Pons (tissue), 1 donor: ENCODE measurements at regions not wholly inside any gene's neighbourhood (a gene's known extent, or its start where the extent isn't known, plus 50 kb on each side); places are given as distances from the start of the nearest gene placed in this dataset.
"Not testable (repeated sequence)": the region's sequence is repeated elsewhere in the genome, so short reads cannot be mapped to it uniquely, and the experiment has no call there.

Experiments
- DNase-seq: peaks from one replicate; pipeline ENCODE4 v3.0.0-alpha.2; 2016; ENCODE audit warnings: low spot score

GRCh38 chr15:70398694-70399093 lies 301.0 kb upstream of the TLE3 start:
- DNase-seq: no peak

- no peak for DNase-seq
These were observed 299.1 kb upstream of the TLE3 start for GRCh38 chr15:70396807-70397206.

- DNase-seq: no peak
These were observed 297.4 kb upstream of the TLE3 start for GRCh38 chr15:70395164-70395563.

GRCh38 chr15:70390723-70391122 lies 293.0 kb upstream of the TLE3 start:
- DNase-seq: no peak

- DNase-seq: no peak
These were observed 290.3 kb upstream of the TLE3 start for GRCh38 chr15:70387993-70388392.

- no peak for DNase-seq
These were observed 289.4 kb upstream of the TLE3 start for GRCh38 chr15:70387081-70387480.

GRCh38 chr15:70385711-70386110 lies 288.0 kb upstream of the TLE3 start:
- DNase-seq: no peak

- no peak for DNase-seq
These were observed 287.3 kb upstream of the TLE3 start for GRCh38 chr15:70385052-70385451.

- no peak for DNase-seq
These were observed 286.1 kb upstream of the TLE3 start for GRCh38 chr15:70383856-70384255.

GRCh38 chr15:70382762-70383458 lies 285.2 kb upstream of the TLE3 start:
- no peak for DNase-seq

GRCh38 chr15:70382009-70382749 lies 284.5 kb upstream of the TLE3 start:
- no peak for DNase-seq

GRCh38 chr15:70379938-70380883 lies 282.5 kb upstream of the TLE3 start:
- DNase-seq: no peak

- no peak for DNase-seq
These were observed 281.4 kb upstream of the TLE3 start for GRCh38 chr15:70379134-70379533.

GRCh38 chr15:70378126-70379031 lies 280.7 kb upstream of the TLE3 start:
- DNase-seq: no peak

- peak; percentile 3 for DNase-seq
These were observed 279.4 kb upstream of the TLE3 start for GRCh38 chr15:70376929-70377691.

- no peak for DNase-seq
These were observed 278.6 kb upstream of the TLE3 start for GRCh38 chr15:70376031-70376928.

- no peak for DNase-seq
These were observed 277.9 kb upstream of the TLE3 start for GRCh38 chr15:70375586-70375985.

- no peak for DNase-seq
These were observed 277.3 kb upstream of the TLE3 start for GRCh38 chr15:70375006-70375431.

- no peak for DNase-seq
These were observed 276.4 kb upstream of the TLE3 start for GRCh38 chr15:70374096-70374495.

GRCh38 chr15:70373439-70373838 lies 275.7 kb upstream of the TLE3 start:
- DNase-seq: not testable (repeated sequence)
